GM21360 (cell line): ENCODE measurements at regions not wholly inside any gene's neighbourhood (a gene's known extent, or its start where the extent isn't known, plus 50 kb on each side); places are given as distances from the start of the nearest gene placed in this dataset.
"Not testable (repeated sequence)": the region's sequence is repeated elsewhere in the genome, so short reads cannot be mapped to it uniquely, and the experiment has no call there.

Experiments
- ATAC-seq: cut with Tn5 transposase; IDR thresholded peaks from one replicate; pipeline ENCODE4 v1.9.1; 2021; ENCODE audit warnings: mild to moderate bottlenecking, moderate library complexity; ENCODE audit not compliant: unreplicated experiment

GRCh38 chr7:91618776-91619765, 261.4 kb downstream of the MTERF1 start:
- ATAC-seq: no peak

DNA sequence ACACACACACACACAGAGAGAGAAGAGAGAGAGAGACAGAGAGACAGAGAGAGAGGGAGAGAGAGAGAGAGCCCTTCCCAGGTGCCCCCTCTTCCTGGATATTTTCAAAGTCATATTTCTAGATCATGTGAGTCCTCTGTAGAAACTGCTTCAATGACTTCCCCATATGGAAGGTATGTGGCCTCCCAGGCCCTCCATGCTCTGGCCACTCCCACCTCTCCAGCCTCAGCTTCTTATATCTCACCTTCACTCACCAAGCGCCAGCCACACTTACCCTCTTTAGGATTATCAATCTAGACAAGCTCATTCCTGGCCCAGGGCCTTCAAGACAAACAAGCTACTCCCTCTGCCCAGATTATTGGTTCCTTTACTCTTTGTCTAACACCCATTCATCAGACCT, 259.7 kb downstream of the MTERF1 start:
- ATAC-seq: no peak

DNA sequence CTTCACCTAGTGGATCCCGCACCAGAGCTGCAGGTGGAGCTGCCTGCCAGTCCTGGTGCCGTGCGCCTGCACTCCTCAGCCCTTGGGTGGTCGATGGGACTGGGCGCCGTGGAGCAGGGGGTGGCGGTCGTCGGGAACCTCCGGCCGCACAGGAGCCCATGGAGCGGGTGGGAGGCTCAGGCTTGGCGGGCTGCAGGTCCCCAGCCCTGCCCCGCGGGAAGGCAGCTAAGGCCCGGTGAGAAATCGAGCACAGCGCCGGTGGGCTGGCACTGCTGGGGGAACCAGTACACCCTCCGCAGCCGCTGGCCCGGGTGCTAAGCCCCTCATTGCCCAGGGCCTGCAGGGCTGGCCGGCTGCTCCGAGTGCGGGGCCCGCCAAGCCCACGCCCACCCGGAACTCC, 253.2 kb downstream of the MTERF1 start:
- not testable (repeated sequence) for ATAC-seq

GRCh38 chr7:91628742-91629141, 251.8 kb downstream of the MTERF1 start:
- ATAC-seq: no peak

DNA sequence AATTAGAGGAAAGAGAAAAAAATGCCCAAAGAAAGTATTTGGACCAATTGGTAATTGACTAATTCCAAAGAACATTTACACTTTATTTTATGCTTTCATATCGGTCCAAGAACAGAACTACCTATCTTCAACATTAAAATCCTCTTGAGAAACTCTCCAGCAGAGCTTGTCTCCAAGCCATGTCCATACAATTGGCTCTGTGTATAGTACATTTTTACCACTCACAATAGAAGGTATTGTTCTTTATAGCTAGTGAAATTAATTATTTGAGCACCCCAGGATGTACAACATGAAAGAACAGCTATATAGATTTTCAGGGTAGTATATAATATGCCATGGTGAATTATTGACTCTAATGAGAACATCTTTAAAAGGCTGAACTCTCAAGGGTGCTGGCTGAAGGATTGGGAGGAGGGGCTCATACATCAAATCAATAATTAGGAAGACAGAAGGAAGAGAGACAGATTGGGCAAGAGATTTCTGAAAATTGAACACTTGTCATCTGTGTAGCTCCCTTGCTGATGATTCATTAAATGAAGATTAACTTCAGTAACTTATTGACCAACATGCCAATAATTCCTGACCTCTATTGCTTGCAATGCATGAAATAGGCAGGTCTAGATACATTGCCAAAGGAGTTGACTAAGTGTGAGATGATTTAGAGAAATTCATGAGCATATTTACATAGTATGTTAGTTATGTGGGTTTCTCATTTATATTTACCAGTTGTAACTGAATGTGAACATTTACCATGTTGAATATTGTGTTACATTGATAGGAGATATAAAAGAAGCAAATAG, 249.7 kb downstream of the MTERF1 start:
- ATAC-seq: no peak

- ATAC-seq: no peak
Observed at GRCh38 chr7:91632234-91632940, 248.1 kb downstream of the MTERF1 start.

DNA sequence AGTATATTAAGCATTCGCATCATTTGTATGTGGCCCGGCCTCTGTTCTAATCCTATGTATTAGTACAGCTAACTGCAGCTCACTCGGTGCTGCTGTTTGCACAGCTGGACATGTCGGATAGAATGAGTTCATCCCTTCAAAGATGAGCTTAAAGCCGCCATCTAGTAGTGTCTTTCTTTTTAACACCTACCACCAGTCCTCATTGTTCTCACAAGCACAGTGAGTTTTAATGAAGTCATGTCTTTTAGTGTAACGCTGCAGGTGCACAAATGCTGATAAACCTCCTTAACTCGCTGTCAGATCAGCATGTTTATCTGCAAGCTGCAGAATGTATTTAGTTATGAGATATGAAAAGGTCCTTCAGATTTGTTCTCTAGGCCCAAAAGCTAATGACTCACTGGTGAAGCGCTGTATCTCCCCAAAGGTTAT, 247.5 kb downstream of the MTERF1 start:
- ATAC-seq: no peak

DNA sequence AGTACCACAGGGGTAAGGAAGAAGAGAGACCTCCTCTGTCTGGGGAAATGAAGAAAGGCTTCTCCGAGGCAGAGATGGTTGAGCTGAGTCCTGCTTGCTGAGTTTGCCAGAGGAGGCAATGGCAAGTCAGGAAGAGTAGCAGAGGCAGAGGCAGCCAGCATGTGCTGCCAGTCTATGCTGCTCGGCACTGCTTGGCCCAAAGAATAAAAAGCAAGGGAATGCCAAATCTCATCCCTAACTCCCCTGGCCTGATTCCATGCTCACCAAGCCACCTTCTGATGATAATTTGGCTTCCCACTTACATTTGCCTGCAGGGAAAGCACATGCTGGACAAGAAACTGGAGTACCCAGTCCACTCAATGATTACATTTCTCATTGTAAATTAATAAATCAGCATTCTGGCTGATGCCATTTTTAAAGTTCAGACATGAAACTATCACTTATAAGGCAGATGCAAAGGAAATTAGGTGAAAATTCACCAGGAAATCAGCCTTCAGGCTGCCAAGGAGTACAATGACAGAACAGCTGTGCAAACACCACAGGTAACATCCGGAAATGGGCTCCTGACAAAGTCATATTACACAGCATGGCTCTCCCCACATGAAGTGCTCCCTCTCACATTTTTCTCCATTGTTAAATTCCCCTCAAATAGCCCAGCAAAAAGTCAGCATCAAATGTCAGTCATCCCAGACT, 245.9 kb downstream of the MTERF1 start:
- ATAC-seq: no peak

DNA sequence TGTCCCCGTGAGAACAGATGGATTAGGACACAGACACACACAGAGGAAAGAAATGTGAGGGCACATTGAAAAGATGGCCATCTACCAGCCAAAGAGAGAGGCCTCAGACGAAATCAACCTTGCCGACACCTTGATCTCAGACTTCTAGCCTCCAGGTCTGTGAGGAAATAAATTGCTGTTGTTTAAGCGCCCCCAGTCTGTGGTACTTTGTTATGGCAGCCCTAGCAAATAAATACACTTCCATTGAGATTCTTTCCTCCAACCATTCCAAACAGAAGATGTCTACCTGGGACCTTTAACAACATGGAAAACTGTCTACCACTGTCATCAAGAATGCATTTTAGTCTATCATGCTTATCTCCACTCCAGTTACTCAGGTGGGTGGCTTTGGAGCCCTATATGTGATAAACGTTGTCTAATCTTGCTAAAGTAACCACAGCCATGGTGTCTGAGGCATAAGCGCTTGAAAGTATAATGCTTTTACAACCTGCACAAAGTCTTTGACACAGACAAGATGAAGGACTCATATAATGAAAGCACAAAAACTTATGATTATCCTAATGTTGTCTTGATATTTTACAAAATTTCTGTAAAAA, 244.3 kb downstream of the MTERF1 start:
- no peak for ATAC-seq

DNA sequence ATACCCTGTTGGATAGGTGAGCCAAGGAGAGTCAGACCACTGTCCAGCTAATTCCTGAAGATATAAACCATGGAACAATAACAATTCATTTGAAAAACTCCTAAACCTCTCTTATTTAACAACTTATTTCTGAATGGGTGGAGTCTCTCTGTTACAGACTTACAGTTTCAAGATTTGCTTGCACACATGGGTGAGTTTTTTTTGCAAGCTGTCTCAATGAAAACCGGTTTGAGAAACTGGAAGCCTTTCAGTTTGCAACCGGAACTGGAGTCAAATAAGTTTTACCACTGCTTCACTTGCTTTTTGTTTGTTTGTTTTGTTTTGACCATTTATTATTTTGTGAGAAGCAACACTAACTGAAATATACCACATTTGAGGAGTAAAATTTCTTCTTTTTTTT, 243.8 kb downstream of the MTERF1 start:
- no peak for ATAC-seq

GRCh38 chr7:91644256-91644655, 236.2 kb downstream of the MTERF1 start:
- ATAC-seq: no peak

- no peak for ATAC-seq
Observed at GRCh38 chr7:91645542-91645941, 235.0 kb downstream of the MTERF1 start.

GRCh38 chr7:91651986-91652385, 228.5 kb downstream of the MTERF1 start:
- no peak for ATAC-seq

- ATAC-seq: no peak
Observed at GRCh38 chr7:91653286-91653685, 227.2 kb downstream of the MTERF1 start.

DNA sequence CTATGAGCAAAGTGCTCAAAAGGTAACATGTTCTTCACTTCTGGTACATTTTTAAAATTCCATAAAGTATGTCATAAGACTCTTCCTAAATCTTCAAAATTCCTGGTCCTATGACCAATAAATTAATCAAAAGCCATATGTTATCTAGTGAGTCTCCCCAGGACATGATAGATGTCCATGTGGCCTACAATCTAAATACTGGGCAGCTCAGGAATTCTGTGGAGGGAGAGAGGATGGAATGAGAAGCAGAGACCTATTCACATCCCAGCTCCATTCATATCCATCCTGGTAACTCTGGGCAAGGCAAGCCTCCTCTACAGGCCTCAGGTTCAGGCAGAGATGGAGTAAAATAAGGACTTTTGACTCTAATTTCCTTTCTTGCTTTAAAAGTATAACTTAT, 224.8 kb downstream of the MTERF1 start:
- ATAC-seq: no peak

- no peak for ATAC-seq
Observed at GRCh38 chr7:91656541-91657482, 223.7 kb downstream of the MTERF1 start.

- no peak for ATAC-seq
Observed at GRCh38 chr7:91657483-91658071, 222.9 kb downstream of the MTERF1 start.

DNA sequence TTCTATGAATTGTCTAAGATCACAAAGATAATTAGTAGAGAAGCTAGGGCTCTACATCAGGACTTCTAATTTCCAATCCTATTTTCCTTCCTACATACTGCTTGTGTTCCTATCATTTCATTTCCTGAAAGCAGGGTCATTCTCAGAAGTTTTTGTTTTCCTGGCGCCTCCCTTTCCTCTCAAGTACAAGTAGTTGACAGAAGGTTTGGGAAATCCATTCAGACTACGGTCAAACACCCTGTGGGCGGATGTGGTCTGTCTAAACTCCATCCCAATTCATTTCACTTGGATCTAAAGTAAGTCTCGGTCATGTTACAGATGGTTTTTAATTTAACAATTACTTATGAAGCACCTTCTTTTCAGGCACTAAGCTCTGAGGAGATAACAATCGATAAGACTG, 221.4 kb downstream of the MTERF1 start:
- ATAC-seq: no peak
